Smooth muscle cell (in vitro differentiated cells): ENCODE measurements at regions not wholly inside any gene's neighbourhood (a gene's known extent, or its start where the extent isn't known, plus 50 kb on each side); places are given as distances from the start of the nearest gene placed in this dataset.

Source experiments
- DNase-seq: peaks from one replicate; lab custom pipeline; 2025; ENCODE audit not compliant: unreplicated experiment; lab: John Stamatoyannopoulos, UW
- H2AFZ ChIP-seq: fragments of 200-600 bp; sonication (generic); 2 replicates; pipeline ENCODE4 v1.6.0; 2016; ENCODE audit warnings: antibody characterized with exemption, low read depth, mild to moderate bottlenecking
- H3F3A ChIP-seq: fragments of 200-600 bp; sonication (generic); 2 replicates; pipeline ENCODE4 v1.6.0; 2017; ENCODE audit warnings: antibody characterized with exemption, low read depth
- H3K27ac ChIP-seq: fragments of 200-600 bp; sonication (generic); 2 replicates; pipeline ENCODE4 v1.5.1; 2016; ENCODE audit warnings: low read depth, mild to moderate bottlenecking
- H3K27me3 ChIP-seq: fragments of 200-600 bp; sonication (generic); 2 replicates; pipeline ENCODE4 v1.6.1; 2016; ENCODE audit warnings: low read depth, mild to moderate bottlenecking
- H3K36me3 ChIP-seq: fragments of 200-600 bp; sonication (generic); 2 replicates; pipeline ENCODE4 v1.5.1; 2016; ENCODE audit warnings: low read depth
- H3K4me1 ChIP-seq: fragments of 200-600 bp; sonication (generic); 2 replicates; pipeline ENCODE4 v1.5.1; 2016; ENCODE audit warnings: low read depth
- H3K4me2 ChIP-seq: fragments of 200-600 bp; sonication (generic); 2 replicates; pipeline ENCODE4 v1.6.0; 2016; ENCODE audit warnings: mild to moderate bottlenecking
- H3K4me3 ChIP-seq: fragments of 200-600 bp; sonication (generic); 2 replicates; pipeline ENCODE4 v1.5.1; 2016; ENCODE audit warnings: mild to moderate bottlenecking
- H3K79me2 ChIP-seq: fragments of 200-600 bp; sonication (generic); 2 replicates; pipeline ENCODE4 v1.6.0; 2016; ENCODE audit warnings: low read depth, mild to moderate bottlenecking
- H3K9ac ChIP-seq: fragments of 200-600 bp; sonication (generic); 2 replicates; pipeline ENCODE4 v1.6.0; 2016; ENCODE audit warnings: low read depth
- H3K9me3 ChIP-seq: fragments of 200-600 bp; sonication (generic); replicated peaks from 2 replicates; pipeline ENCODE4 v1.5.1; 2016; ENCODE audit warnings: low read depth
- H4K20me1 ChIP-seq: fragments of 200-600 bp; sonication (generic); 2 replicates; pipeline ENCODE4 v1.6.0; 2016; ENCODE audit warnings: low read depth
- WGBS: methylation state at CpG from one replicate; pipeline ENCODE4 v1.1.7; 2016; ENCODE audit warnings: low lambda C conversion rate; 5-methylcytosine and 5-hydroxymethylcytosine counted together
- TF ChIP-seq, protein P1 (sequence below): fragments of 200-600 bp; sonication (generic); IDR thresholded peaks from 2 replicates; pipeline ENCODE4 v1.5.1; 2017; ENCODE audit warnings: borderline replicate concordance, mild to moderate bottlenecking, antibody characterized with exemption; ENCODE audit not compliant: insufficient read depth, poor library complexity, severe bottlenecking

DNA sequence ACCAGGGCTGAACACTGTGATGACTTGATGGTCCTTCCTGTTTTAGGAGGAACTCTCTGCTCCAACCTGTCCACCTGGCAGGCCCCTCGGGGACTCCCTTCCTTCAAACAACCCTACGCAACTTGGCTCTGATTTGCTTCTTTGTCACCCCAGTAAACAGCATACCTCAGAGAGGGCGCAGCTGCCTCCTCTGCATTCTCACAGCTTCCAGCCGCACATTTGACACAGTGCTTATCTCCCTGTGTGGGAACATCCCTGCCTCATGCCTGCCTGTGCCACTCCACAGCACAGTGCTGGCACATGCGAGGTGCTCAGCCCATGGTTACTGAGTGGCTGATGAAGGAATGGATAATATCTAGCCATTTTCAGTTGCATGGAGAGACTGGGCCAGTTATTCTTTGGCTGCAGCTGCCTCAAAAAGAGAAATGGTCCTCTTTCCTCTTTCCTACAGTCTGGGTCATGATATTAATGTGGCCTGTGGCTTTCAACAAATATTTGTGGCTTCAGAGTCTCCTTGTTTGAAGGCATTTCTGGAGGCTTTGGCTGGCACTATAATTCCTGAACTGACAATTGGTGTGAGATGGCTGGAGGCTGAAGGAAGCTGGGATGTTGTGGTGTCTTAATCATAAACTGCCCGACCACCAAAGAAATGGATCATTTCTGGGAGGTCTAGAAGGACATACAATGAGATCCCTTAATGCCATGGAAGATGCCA is 77.9 kb downstream of the TENT5C start:
- Histone ChIP-seq H3F3A (no peaks in the 10 kb centered on the region), H3K79me2 (no peaks in the 10 kb centered on the region), H3K36me3 (no peaks in the 10 kb centered on the region), H3K4me2 (peak overlapping the region; percentile 22), H3K27ac (no peak overlapping the region), H4K20me1 (no peaks in the 10 kb centered on the region), H3K27me3 (no peaks in the 10 kb centered on the region), H3K9me3 (no peaks in the 10 kb centered on the region), H3K4me1 (no peaks in the 10 kb centered on the region), H2AFZ (no peak overlapping the region), H3K4me3 (no peak overlapping the region), H3K9ac (no peak overlapping the region)
- TF ChIP-seq, protein P1, sequence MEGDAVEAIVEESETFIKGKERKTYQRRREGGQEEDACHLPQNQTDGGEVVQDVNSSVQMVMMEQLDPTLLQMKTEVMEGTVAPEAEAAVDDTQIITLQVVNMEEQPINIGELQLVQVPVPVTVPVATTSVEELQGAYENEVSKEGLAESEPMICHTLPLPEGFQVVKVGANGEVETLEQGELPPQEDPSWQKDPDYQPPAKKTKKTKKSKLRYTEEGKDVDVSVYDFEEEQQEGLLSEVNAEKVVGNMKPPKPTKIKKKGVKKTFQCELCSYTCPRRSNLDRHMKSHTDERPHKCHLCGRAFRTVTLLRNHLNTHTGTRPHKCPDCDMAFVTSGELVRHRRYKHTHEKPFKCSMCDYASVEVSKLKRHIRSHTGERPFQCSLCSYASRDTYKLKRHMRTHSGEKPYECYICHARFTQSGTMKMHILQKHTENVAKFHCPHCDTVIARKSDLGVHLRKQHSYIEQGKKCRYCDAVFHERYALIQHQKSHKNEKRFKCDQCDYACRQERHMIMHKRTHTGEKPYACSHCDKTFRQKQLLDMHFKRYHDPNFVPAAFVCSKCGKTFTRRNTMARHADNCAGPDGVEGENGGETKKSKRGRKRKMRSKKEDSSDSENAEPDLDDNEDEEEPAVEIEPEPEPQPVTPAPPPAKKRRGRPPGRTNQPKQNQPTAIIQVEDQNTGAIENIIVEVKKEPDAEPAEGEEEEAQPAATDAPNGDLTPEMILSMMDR: no peak
- DNase-seq: no peak
- WGBS: 46% methylated on average over 6 of the region's 6 CpGs

DNA sequence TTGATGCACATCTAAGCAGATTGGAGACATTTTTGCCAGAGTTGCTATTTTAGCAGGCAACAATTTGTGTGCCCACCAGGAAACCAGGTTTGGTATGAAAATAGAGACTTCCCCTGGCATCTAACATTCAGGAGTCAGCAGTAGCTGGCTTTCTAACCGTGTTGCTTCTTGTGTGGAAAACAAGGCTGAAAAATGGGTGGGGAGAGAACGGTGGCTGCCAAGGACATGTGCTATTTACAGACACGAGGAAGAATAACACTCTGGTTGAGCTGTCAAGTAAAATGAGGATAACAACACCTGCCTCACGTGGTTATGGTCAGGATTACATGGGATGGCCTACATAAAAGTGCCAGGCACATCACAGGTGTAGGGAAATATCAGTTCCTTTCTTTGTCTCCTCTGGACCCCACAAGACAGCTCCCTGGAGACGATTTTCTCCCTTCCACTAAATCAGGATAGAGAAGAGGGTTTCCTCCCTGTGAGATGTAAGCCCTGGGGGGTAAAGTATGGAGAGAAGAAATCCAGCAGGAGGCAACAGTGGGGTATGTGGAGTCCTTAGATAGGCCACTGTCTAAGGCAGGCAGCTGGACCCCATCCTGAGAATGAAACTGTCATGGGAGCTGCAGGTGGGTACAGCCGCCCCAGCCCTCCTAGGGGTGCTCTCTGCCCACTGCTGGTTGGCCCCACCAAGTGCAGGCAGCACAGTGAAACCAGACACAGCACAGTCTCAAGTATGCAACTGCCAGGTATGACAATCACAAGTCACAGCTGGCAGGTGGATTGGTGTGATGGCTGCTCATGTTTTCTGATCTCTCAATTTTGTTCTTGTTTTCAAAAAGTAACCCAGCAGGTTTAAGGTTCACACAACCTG is 80.3 kb downstream of the TENT5C start:
- no peaks in the 10 kb centered on the region for H4K20me1 ChIP-seq

DNA sequence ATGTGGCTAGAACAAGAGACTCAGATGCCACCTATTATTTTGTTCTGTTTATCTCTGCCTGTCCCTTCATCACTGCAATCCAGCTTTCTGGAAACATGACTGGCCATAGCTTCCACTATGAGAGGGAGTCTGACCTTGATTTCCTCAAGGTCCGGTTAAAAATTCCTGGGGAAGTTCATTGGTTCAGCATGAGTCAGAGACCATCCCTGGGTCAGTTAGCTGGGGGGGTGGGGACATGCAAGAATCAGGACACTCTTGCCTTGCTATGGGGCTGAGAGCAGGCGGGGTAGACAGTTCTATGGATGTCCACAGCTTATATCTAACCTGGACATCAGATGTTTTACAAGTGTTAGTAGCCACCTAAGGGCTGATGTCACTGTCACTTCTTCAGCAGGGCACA is 81.1 kb downstream of the TENT5C start:
- 31% methylated on average over 2 of the region's 2 CpGs for WGBS
- H3K27ac ChIP-seq: no peak overlapping the region
- no peak overlapping the region for H3K4me2 ChIP-seq
- no peaks in the 10 kb centered on the region for H3F3A ChIP-seq
- no peaks in the 10 kb centered on the region for H3K36me3 ChIP-seq
- TF ChIP-seq, protein P1: no peak
- no peaks in the 10 kb centered on the region for H3K9me3 ChIP-seq
- no peaks in the 10 kb centered on the region for H3K27me3 ChIP-seq
- no peak overlapping the region for H3K9ac ChIP-seq
- H3K79me2 ChIP-seq: no peaks in the 10 kb centered on the region
- no peaks in the 10 kb centered on the region for H3K4me1 ChIP-seq
- no peak for DNase-seq
- H3K4me3 ChIP-seq: no peak overlapping the region
- H2AFZ ChIP-seq: no peak overlapping the region
- no peaks in the 10 kb centered on the region for H4K20me1 ChIP-seq

More for the DNA sequence above, 80.3 kb downstream of the TENT5C start:
- Histone ChIP-seq H3K27me3 (no peaks in the 10 kb centered on the region), H3K9ac (no peak overlapping the region), H3K27ac (no peak overlapping the region), H3K4me1 (no peaks in the 10 kb centered on the region), H3K4me2 (no peak overlapping the region), H3K79me2 (no peaks in the 10 kb centered on the region), H3F3A (no peaks in the 10 kb centered on the region), H3K9me3 (no peaks in the 10 kb centered on the region), H3K36me3 (no peaks in the 10 kb centered on the region), H2AFZ (no peak overlapping the region), H3K4me3 (no peak overlapping the region)
- WGBS: 87% methylated on average over 6 of the region's 6 CpGs
- no peak for DNase-seq
- TF ChIP-seq, protein P1: no peak
